ENCODE measurements at regions not wholly inside any gene's neighbourhood (a gene's known extent, or its start where the extent isn't known, plus 50 kb on each side); places are given as distances from the start of the nearest gene placed in this dataset.
"Not testable (repeated sequence)": the region's sequence is repeated elsewhere in the genome, so short reads cannot be mapped to it uniquely, and the experiment has no call there.

DNA sequence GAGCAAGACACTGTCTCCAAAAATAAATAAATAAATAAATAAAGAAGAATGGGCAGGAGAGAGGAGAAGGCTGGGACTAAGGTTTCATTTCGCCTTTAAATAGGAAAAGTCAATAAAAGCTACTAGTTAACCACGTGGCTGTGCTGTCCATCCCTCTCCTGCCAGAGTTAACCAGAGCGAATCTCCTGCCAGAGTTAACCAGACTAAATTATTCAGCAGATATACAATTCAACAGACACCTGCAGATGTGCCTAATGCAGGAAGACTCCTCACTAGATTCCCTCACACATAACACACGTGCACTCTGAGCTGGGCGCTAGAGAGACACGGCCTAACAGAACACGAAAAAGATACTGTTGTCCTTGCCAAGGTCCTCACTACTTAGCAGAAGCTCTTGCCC, 156.1 kb downstream of the IGLL1 start:
- no peak for FAIRE-seq
- Histone ChIP-seq H3K27ac (no peak overlapping the region), H3K4me1 (no peaks in the 10 kb centered on the region), H3K9me3 (peaks cover 8% of the 10 kb centered on the region; the same call in 2 of the 3 replicates), H3K4me3 (no peak overlapping the region), H3K4me2 (no peak overlapping the region)
- ChIA-PET POLR2A (no interaction called here), CTCF (no interaction called here)
- 66% methylated on average over 7 of the region's 7 CpGs for whole genome bisulfite sequencing (ENCODE audit: missing lambda C conversion rate)
- no peak for DNase-seq (ENCODE audit: low read depth in 1 of 2, low spot score in 1 of 2)
- no peak for ATAC-seq
- TF ChIP-seq, protein P1, sequence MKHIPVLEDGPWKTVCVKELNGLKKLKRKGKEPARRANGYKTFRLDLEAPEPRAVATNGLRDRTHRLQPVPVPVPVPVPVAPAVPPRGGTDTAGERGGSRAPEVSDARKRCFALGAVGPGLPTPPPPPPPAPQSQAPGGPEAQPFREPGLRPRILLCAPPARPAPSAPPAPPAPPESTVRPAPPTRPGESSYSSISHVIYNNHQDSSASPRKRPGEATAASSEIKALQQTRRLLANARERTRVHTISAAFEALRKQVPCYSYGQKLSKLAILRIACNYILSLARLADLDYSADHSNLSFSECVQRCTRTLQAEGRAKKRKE (CRISPR knock-in tag; IDR thresholded peaks at IDR 0.05; ENCODE audit: low read depth): no peak
- TF ChIP-seq RAD21 (conservative IDR thresholded peaks at IDR 0.05 in 1 of 2, IDR thresholded peaks at IDR 0.05 in 1 of 2) (no peak), JUNB (IDR thresholded peaks at IDR 0.05) (no peak), CEBPB (IDR thresholded peaks at IDR 0.05) (no peak), CBX8 (IDR thresholded peaks at IDR 0.05) (no peak), TP53 (CRISPR knock-in tag; IDR thresholded peaks at IDR 0.05) (no peak), FOXS1 (CRISPR knock-in tag; IDR thresholded peaks at IDR 0.05) (no peak), NFE2L2 (conservative IDR thresholded peaks at IDR 0.05; ENCODE audit: low read length) (no peak), ZNF302 (CRISPR knock-in tag; IDR thresholded peaks at IDR 0.05) (no peak), RNF2 (IDR thresholded peaks at IDR 0.05; ENCODE audit: borderline replicate concordance, low read depth) (no peak), ZC3H11A (IDR thresholded peaks at IDR 0.05) (no peak), POLR2A (IDR thresholded peaks at IDR 0.05; ENCODE audit: low read length) (no peak)
- TF ChIP-seq, protein P2, sequence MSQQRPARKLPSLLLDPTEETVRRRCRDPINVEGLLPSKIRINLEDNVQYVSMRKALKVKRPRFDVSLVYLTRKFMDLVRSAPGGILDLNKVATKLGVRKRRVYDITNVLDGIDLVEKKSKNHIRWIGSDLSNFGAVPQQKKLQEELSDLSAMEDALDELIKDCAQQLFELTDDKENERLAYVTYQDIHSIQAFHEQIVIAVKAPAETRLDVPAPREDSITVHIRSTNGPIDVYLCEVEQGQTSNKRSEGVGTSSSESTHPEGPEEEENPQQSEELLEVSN (IDR thresholded peaks at IDR 0.05; ENCODE audit: borderline replicate concordance, low read depth): no peak

DNA sequence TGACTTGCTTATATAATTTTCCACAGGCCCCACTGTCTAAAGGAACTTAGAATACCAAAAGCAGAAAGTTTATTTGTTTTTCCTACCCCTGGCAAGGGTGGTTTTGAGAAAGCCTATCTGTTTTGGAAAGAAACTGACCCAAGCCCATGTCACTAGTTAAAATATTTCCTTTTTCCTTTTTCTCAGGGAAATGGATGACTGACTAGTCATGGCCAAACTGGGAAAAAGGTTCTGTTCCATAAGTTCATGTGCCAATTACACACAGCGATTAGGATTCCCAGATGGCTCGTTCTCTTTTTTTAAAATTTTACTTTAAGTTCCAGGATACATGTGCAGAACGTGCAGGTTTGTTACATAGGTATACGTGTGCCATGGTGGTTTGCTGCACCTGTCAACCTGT, 157.8 kb downstream of the IGLL1 start:
- POLR2A ChIA-PET, FAIRE-seq: not testable (repeated sequence)

DNA sequence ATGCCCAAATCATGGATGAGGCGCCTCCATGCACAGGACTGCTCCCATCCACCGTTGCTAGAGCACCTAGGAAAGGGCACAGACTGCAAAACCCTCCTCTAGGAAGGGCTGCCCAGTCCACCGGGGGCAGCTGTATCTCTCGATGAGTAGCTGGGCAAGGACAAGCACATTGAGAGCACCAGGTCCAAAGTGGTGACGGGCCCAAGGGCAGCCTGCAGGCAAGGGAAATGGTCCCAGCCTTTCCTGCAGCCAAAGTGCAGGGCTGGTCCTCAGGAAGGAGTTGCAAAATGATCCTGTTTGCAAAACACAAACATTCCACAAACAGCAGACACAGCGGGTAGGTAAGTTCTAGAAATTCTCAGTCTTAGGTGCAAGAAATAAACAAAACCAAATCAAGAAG, 158.8 kb downstream of the IGLL1 start:
- ATAC-seq; H3K4me2 ChIP-seq; H3K4me1 ChIP-seq; POLR2A ChIA-PET; H3K27ac ChIP-seq; FAIRE-seq; DNase-seq (ENCODE audit: low read depth in 1 of 2, low spot score in 1 of 2); H3K4me3 ChIP-seq; H3K9me3 ChIP-seq; CTCF ChIA-PET: not testable (repeated sequence)
- 66% methylated on average over 4 of the region's 6 CpGs for WGBS (ENCODE audit: missing lambda C conversion rate)

More for the DNA sequence above, 157.8 kb downstream of the IGLL1 start:
- H3K4me2 ChIP-seq; H3K27ac ChIP-seq; H3K4me1 ChIP-seq; H3K4me3 ChIP-seq; DNase-seq (ENCODE audit: low read depth in 1 of 2, low spot score in 1 of 2); H3K9me3 ChIP-seq; CTCF ChIA-PET; ATAC-seq: not testable (repeated sequence)
- WGBS (ENCODE audit: missing lambda C conversion rate): 86% methylated on average over 4 of the region's 4 CpGs

DNA sequence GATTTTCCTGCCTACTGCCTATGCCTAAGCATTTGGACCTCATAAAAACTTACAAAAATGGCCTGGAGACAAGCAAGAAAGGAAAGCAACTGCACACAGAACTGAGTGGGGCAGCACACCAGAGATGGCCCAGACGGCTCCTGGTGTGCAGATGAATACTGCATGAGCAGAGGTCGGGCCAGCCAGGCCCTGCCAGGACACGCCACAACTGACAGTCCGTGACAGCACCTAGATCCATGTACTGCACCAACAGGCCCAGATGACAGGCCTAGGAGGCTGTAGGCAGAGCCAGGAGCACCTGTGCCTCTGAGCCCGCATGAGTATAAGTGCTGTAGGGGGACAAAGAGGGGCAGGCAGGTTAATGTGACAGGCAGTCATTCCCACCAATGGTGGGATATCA, 160.2 kb downstream of the IGLL1 start:
- H3K4me2 ChIP-seq: no peak overlapping the region
- DNase-seq (ENCODE audit: low read depth in 1 of 2, low spot score in 1 of 2) (no peak), FAIRE-seq (no peak), ATAC-seq (no peak)
- ChIA-PET CTCF (no interaction called here), POLR2A (no interaction called here)
- no peak overlapping the region for H3K27ac ChIP-seq
- no peak overlapping the region for H3K4me3 ChIP-seq
- no peaks in the 10 kb centered on the region for H3K4me1 ChIP-seq
- no peak for TF ChIP-seq RCOR1 (IDR thresholded peaks at IDR 0.05; ENCODE audit: low read depth, low read length)
- TF ChIP-seq, protein P1 (CRISPR knock-in tag; IDR thresholded peaks at IDR 0.05; ENCODE audit: low read depth): no peak
- TF ChIP-seq, protein P3, sequence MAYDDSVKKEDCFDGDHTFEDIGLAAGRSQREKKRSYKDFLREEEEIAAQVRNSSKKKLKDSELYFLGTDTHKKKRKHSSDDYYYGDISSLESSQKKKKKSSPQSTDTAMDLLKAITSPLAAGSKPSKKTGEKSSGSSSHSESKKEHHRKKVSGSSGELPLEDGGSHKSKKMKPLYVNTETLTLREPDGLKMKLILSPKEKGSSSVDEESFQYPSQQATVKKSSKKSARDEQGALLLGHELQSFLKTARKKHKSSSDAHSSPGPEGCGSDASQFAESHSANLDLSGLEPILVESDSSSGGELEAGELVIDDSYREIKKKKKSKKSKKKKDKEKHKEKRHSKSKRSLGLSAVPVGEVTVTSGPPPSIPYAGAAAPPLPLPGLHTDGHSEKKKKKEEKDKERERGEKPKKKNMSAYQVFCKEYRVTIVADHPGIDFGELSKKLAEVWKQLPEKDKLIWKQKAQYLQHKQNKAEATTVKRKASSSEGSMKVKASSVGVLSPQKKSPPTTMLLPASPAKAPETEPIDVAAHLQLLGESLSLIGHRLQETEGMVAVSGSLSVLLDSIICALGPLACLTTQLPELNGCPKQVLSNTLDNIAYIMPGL (CRISPR knock-in tag; IDR thresholded peaks at IDR 0.05; ENCODE audit: borderline replicate concordance): no peak
- TF ChIP-seq, protein P4, sequence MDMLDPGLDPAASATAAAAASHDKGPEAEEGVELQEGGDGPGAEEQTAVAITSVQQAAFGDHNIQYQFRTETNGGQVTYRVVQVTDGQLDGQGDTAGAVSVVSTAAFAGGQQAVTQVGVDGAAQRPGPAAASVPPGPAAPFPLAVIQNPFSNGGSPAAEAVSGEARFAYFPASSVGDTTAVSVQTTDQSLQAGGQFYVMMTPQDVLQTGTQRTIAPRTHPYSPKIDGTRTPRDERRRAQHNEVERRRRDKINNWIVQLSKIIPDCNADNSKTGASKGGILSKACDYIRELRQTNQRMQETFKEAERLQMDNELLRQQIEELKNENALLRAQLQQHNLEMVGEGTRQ (IDR thresholded peaks at IDR 0.05): no peak
- no peak for TF ChIP-seq HOXB13 (CRISPR knock-in tag; IDR thresholded peaks at IDR 0.05; ENCODE audit: low read depth)
- TF ChIP-seq FOXS1 (CRISPR knock-in tag; IDR thresholded peaks at IDR 0.05): no peak
- no peak for TF ChIP-seq PHF8 (IDR thresholded peaks at IDR 0.05; ENCODE audit: borderline replicate concordance, low read depth)
- WGBS (ENCODE audit: missing lambda C conversion rate): 68% methylated on average over 5 of the region's 5 CpGs
- H3K9me3 ChIP-seq: no peaks in the 10 kb centered on the region

All from A549 (cell line).